HCT116 (cell line): ENCODE measurements at regions not wholly inside any gene's neighbourhood (a gene's known extent, or its start where the extent isn't known, plus 50 kb on each side); places are given as distances from the start of the nearest gene placed in this dataset.

Experiments used
- ATAC-seq: fragments of 200-7000 bp; cut with Tn5 transposase; 2 replicates; pipeline ENCODE4 v1.9.1; 2020; ENCODE audit warnings: mild to moderate bottlenecking, moderate library complexity
- BruUV-seq: library from RNA; stranded (reverse); fragments of 400-500 nt; replicated peaks from 2 replicates; lab custom pipeline; 2021; lab: Mats Ljungman, UMichigan
- CTCF ChIA-PET: fragments of 300-600 bp; sonication (Branson Sonifier 250); formaldehyde crosslinking; loops from one replicate; lab custom pipeline; 2021; ENCODE audit warnings: antibody characterized with exemption; lab: Charles Lee
- POLR2A ChIA-PET: fragments of 300-600, 350-600 bp; sonication (Branson Sonifier 250); formaldehyde crosslinking; loops from one replicate; lab custom pipeline; 2021; ENCODE audit warnings: antibody characterized with exemption; lab: Charles Lee
- RAD21 ChIA-PET, 2 experiments: fragments of 300-600 bp; sonication (Branson Sonifier 250); formaldehyde crosslinking; loops; one replicate each; lab custom pipeline; 2023; ENCODE audit warnings: low total read pairs in 2 of 2; ENCODE audit not compliant: uncharacterized antibody in 2 of 2, unreplicated experiment in 2 of 2, low non-redundant PET in 1 of 2; lab: Charles Lee
- DNase-seq: peaks from one replicate; pipeline ENCODE4 v3.0.0-alpha.2; 2010; ENCODE audit warnings: low read depth, low spot score
- H2AFZ ChIP-seq: fragments of 200-600 bp; shearing (Covaris generic), sonication (generic); 2 replicates; pipeline ENCODE4 v1.6.1; 2017; ENCODE audit warnings: low read depth, mixed run types, mixed read lengths, antibody characterized with exemption, low read length; ENCODE audit not compliant: poor library complexity, severe bottlenecking
- H3K27ac ChIP-seq: 2 replicates; pipeline ENCODE4 v1.5.1; 2012; ENCODE audit warnings: low read depth, low read length
- H3K27me3 ChIP-seq: fragments of 200-600 bp; sonication (generic); 2 replicates; pipeline ENCODE4 v1.6.1; 2016; ENCODE audit warnings: mixed run types, low read length, mixed read lengths; ENCODE audit not compliant: insufficient read depth
- H3K36me3 ChIP-seq, 2 experiments: fragments of 200-500 bp in 1 of 2; fragments of 200-600 bp in 1 of 2; sonication (Bioruptor generic) in 1 of 2; sonication (generic) in 1 of 2; 2 replicates each; pipeline versions ENCODE4 v1.5.1 to v1.6.1; 2014 to 2016; ENCODE audit warnings: low read length in 2 of 2, inconsistent platforms in 1 of 2, mixed read lengths in 1 of 2, mixed run types in 1 of 2; ENCODE audit not compliant: insufficient read depth in 2 of 2, control insufficient read depth in 1 of 2
- H3K4me1 ChIP-seq, 2 experiments: fragments of 200-600 bp in 1 of 2; sonication (generic) in 1 of 2; 2 replicates each; pipeline versions ENCODE4 v1.5.1 to v1.6.1; 2012 to 2017; ENCODE audit warnings: low read length in 2 of 2, inconsistent platforms in 1 of 2, mild to moderate bottlenecking in 1 of 2, mixed read lengths in 1 of 2, mixed run types in 1 of 2, moderate library complexity in 1 of 2; ENCODE audit not compliant: insufficient read depth in 2 of 2, control insufficient read depth in 1 of 2
- H3K4me2 ChIP-seq: fragments of 200-600 bp; sonication (generic); 2 replicates; pipeline ENCODE4 v1.6.1; 2017; ENCODE audit warnings: mixed run types, low read length, mixed read lengths
- H3K4me3 ChIP-seq, 2 experiments: fragments of 200-600 bp in 1 of 2; sonication (generic) in 1 of 2; replicated peaks in 1 of 2; 2 replicates each; pipeline ENCODE4 v1.5.1; 2011 to 2016; ENCODE audit warnings: low read length in 2 of 2, control low read depth in 1 of 2, low read depth in 1 of 2, mild to moderate bottlenecking in 1 of 2, mixed read lengths in 1 of 2, mixed run types in 1 of 2
- H3K79me2 ChIP-seq: fragments of 200-600 bp; sonication (generic); 2 replicates; pipeline ENCODE4 v1.6.1; 2017; ENCODE audit warnings: mild to moderate bottlenecking, mixed run types, low read length, moderate library complexity, mixed read lengths; ENCODE audit not compliant: insufficient read depth
- H3K9ac ChIP-seq: fragments of 200-600 bp; sonication (generic); 2 replicates; pipeline ENCODE4 v1.6.1; 2016; ENCODE audit warnings: low read length, mixed read lengths
- H3K9me2 ChIP-seq: fragments of 200-600 bp; sonication (generic), shearing (Covaris generic); 2 replicates; pipeline ENCODE4 v1.6.1; 2017; ENCODE audit warnings: mixed run types, mild to moderate bottlenecking, moderate library complexity; ENCODE audit not compliant: insufficient read depth
- H3K9me3 ChIP-seq, 2 experiments: fragments of 200-500 bp in 1 of 2; fragments of 200-600 bp in 1 of 2; sonication (Bioruptor generic) in 1 of 2; sonication (generic) in 1 of 2; 2 replicates each; pipeline ENCODE4 v1.6.1; 2014 to 2017; ENCODE audit warnings: low read length in 2 of 2, mixed read lengths in 2 of 2, inconsistent platforms in 1 of 2, low read depth in 1 of 2, mild to moderate bottlenecking in 1 of 2, mixed run types in 1 of 2, moderate library complexity in 1 of 2; ENCODE audit not compliant: control insufficient read depth in 1 of 2, insufficient read depth in 1 of 2
- H4K20me1 ChIP-seq: fragments of 200-600 bp; sonication (generic), shearing (Covaris generic); 2 replicates; pipeline ENCODE4 v1.6.1; 2017; ENCODE audit warnings: mixed run types, mild to moderate bottlenecking, moderate library complexity; ENCODE audit not compliant: insufficient read depth
- CEBPB ChIP-seq: IDR thresholded peaks from 2 replicates; pipeline ENCODE4 v1.6.1; 2012; ENCODE audit warnings: low read depth
- EGR1 ChIP-seq: IDR thresholded peaks from 2 replicates; pipeline ENCODE4 v1.6.1; 2012; ENCODE audit warnings: low read depth
- EZH2phosphoT487 ChIP-seq: fragments of 200-600 bp; IDR thresholded peaks from 2 replicates; pipeline ENCODE4 v1.6.1; 2018; ENCODE audit warnings: antibody characterized with exemption, borderline replicate concordance
- FOSL1 ChIP-seq: IDR thresholded peaks from 2 replicates; pipeline ENCODE4 v1.6.1; 2012; ENCODE audit warnings: low read depth
- JUND ChIP-seq: IDR thresholded peaks from 2 replicates; pipeline ENCODE4 v1.6.1; 2012
- SIN3A ChIP-seq: IDR thresholded peaks from 2 replicates; pipeline ENCODE4 v1.6.1; 2012; ENCODE audit warnings: low read depth
- SP1 ChIP-seq: IDR thresholded peaks from 2 replicates; pipeline ENCODE4 v1.6.1; 2012; ENCODE audit warnings: low read depth
- TCF7L2 ChIP-seq: IDR thresholded peaks from 2 replicates; pipeline ENCODE4 v1.7.0; 2011; ENCODE audit warnings: borderline replicate concordance, inconsistent platforms; ENCODE audit not compliant: insufficient read depth, insufficient read length; ENCODE audit errors: extremely low read depth
- ZNF274 ChIP-seq: fragments of 200-500 bp; sonication (Bioruptor generic); IDR thresholded peaks from 2 replicates; pipeline ENCODE4 v1.6.1; 2014; ENCODE audit warnings: mild to moderate bottlenecking, low read depth, low read length, inconsistent platforms
- intact Hi-C: fragments of 100-400 bp; cut with micrococcal nuclease; formaldehyde crosslinking; loops from 2 replicates; pipeline ENCODE4 v1.10.0; 2022
- TF ChIP-seq, protein P1 (sequence below): IDR thresholded peaks from 2 replicates; pipeline ENCODE4 v1.6.1; 2011; ENCODE audit warnings: mild to moderate bottlenecking, low read length, moderate library complexity; ENCODE audit not compliant: insufficient replicate concordance; ENCODE audit errors: extremely low read depth
- TF ChIP-seq, protein P2 (sequence below): IDR thresholded peaks from 2 replicates; pipeline ENCODE4 v1.6.1; 2012
- TF ChIP-seq, protein P3 (sequence below): IDR thresholded peaks from 2 replicates; pipeline ENCODE4 v1.6.1; 2012; ENCODE audit warnings: low read depth
- TF ChIP-seq, protein P4 (sequence below): IDR thresholded peaks from 2 replicates; pipeline ENCODE4 v1.6.1; 2012

DNA sequence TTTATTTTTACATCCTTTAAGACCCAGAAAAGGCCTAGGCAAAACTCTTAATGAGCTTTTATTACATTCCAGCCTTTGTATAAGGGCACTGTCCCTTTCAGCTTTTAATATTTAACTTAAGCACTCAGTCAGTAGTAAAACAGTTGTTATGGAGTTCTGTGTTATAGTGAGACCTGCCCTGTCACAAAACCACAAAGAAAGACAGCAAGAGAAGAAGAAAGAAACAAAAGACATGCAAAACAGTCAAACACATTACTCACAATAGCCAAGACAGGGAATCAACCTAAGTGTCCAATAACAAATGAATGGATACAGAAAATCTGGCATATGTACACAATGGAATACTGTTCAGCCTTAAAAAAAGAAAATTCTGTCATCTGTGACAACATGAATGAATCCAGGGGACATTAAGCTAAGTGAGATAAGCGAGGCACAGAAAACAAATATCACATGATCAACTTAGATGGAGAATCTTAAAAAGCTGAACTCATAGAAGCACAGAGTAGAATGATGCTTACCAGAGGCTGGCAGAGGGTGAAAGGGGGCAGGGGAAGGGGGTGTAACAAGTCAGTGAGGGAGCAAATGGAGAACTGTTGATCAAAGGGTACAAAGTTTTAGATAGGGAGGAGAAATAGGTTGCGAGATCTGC is 63.8 kb upstream of the CCNG1 start:
- intact Hi-C loops: no loop called here
- no peaks in the 10 kb centered on the region for H3K9me2 ChIP-seq
- no peak overlapping the region for H3K4me3 ChIP-seq
- no peak overlapping the region for H3K9ac ChIP-seq
- no peaks in the 10 kb centered on the region for H3K36me3 ChIP-seq
- ATAC-seq (no peak), DNase-seq (no peak)
- POLR2A ChIA-PET: no interaction called here
- no peaks in the 10 kb centered on the region for H3K27me3 ChIP-seq
- TF ChIP-seq CEBPB: no peak
- TF ChIP-seq, protein P1, sequence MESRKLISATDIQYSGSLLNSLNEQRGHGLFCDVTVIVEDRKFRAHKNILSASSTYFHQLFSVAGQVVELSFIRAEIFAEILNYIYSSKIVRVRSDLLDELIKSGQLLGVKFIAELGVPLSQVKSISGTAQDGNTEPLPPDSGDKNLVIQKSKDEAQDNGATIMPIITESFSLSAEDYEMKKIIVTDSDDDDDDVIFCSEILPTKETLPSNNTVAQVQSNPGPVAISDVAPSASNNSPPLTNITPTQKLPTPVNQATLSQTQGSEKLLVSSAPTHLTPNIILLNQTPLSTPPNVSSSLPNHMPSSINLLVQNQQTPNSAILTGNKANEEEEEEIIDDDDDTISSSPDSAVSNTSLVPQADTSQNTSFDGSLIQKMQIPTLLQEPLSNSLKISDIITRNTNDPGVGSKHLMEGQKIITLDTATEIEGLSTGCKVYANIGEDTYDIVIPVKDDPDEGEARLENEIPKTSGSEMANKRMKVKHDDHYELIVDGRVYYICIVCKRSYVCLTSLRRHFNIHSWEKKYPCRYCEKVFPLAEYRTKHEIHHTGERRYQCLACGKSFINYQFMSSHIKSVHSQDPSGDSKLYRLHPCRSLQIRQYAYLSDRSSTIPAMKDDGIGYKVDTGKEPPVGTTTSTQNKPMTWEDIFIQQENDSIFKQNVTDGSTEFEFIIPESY: no peak
- TF ChIP-seq EGR1: no peak
- no peak for TF ChIP-seq ZNF274
- no peak for TF ChIP-seq SIN3A
- TF ChIP-seq, protein P2, sequence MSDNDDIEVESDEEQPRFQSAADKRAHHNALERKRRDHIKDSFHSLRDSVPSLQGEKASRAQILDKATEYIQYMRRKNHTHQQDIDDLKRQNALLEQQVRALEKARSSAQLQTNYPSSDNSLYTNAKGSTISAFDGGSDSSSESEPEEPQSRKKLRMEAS: no peak
- no peak for TF ChIP-seq JUND
- no peak for TF ChIP-seq EZH2phosphoT487
- TF ChIP-seq, protein P3, sequence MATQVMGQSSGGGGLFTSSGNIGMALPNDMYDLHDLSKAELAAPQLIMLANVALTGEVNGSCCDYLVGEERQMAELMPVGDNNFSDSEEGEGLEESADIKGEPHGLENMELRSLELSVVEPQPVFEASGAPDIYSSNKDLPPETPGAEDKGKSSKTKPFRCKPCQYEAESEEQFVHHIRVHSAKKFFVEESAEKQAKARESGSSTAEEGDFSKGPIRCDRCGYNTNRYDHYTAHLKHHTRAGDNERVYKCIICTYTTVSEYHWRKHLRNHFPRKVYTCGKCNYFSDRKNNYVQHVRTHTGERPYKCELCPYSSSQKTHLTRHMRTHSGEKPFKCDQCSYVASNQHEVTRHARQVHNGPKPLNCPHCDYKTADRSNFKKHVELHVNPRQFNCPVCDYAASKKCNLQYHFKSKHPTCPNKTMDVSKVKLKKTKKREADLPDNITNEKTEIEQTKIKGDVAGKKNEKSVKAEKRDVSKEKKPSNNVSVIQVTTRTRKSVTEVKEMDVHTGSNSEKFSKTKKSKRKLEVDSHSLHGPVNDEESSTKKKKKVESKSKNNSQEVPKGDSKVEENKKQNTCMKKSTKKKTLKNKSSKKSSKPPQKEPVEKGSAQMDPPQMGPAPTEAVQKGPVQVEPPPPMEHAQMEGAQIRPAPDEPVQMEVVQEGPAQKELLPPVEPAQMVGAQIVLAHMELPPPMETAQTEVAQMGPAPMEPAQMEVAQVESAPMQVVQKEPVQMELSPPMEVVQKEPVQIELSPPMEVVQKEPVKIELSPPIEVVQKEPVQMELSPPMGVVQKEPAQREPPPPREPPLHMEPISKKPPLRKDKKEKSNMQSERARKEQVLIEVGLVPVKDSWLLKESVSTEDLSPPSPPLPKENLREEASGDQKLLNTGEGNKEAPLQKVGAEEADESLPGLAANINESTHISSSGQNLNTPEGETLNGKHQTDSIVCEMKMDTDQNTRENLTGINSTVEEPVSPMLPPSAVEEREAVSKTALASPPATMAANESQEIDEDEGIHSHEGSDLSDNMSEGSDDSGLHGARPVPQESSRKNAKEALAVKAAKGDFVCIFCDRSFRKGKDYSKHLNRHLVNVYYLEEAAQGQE: no peak
- TF ChIP-seq, protein P4, sequence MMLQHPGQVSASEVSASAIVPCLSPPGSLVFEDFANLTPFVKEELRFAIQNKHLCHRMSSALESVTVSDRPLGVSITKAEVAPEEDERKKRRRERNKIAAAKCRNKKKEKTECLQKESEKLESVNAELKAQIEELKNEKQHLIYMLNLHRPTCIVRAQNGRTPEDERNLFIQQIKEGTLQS: no peak
- TF ChIP-seq FOSL1: no peak
- TF ChIP-seq TCF7L2: no peak
- TF ChIP-seq SP1: no peak
- TF ChIP-seq, all 23 proteins: peak for 0
- Histone ChIP-seq H2AFZ (no peak overlapping the region), H3K9me3 (no peaks in the 10 kb centered on the region), H3K4me1 (no peaks in the 10 kb centered on the region), H4K20me1 (no peaks in the 10 kb centered on the region), H3K79me2 (no peaks in the 10 kb centered on the region), H3K27ac (no peak overlapping the region), H3K4me2 (no peak overlapping the region)
- CTCF ChIA-PET: no interaction called here
- RAD21 ChIA-PET: no interaction called here
- BruUV-seq: no TSS peak
